ENCODE measurements at regions not wholly inside any gene's neighbourhood (a gene's known extent, or its start where the extent isn't known, plus 50 kb on each side); places are given as distances from the start of the nearest gene placed in this dataset.

DNA sequence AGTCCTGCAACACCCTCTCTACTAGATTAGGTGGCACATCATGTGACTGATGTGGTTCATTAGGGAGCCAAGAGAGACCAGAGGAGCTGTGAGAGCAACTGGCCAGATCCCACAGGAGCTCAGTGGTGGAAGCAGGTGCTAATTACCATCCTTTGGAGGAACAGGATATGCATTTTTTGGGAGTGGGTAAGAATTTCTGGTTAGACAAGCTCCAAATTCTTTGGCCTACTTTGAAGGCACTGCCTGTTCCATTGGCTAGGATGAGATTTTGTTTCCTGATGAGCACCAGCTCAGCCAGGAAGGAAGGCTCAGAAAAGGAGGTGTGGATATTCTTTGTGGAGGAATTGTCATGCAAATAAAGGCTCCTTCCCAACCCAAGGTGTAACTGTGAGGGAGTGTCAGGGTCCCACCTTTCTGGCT lies 130.3 kb upstream of the BMP2 start:
- H3K36me3 Mint-ChIP-seq, result no peaks in the 10 kb centered on the region
- DNase-seq, result no peak

DNA sequence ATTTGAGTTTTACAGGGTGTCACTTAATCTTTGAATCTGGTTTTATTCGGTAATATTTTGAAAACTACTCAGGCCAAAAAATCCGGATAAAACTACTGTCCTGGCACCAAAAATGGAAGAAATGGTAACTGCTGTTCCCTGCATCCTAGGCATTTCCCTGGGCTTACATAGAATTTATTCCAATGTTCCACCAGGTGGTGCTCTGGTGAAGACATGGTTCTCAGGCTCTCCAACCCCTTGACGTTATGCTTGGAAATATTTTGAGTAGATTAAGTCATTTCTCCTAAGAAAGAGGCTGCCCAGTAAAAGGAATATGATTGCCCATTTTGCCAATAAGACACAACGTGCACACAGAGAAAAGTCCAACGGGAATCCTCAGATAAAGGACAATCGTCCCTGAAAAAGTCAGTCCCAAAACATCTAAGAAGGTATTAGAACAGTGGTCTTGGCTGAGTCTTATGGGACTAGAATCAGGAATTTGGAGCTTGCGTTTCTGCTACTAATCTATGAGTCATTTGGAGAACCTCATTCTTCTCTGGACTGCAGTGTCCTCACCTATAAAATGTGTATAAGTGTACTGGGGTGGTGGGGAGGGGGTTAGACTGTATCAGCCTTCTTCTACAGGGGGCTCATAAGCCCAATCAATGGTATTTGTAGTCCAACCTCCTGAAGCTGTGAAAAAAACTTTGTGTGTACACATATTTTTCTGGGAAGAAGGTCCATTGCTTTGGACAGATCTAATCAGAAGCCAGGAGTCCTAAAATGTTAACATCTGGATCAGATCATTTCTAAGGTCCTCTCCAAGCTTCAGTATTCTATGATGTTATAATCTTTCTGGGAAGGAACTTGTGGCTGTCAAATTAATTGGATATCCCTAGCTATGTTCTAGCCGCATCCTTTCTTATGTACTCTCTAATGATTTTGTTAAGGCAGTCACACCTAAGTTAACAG lies 131.0 kb upstream of the BMP2 start:
- H3K4me3 Mint-ChIP-seq, result no peak overlapping the region
- no peak overlapping the region for H3K27ac Mint-ChIP-seq
- no peaks in the 10 kb centered on the region for H3K27me3 Mint-ChIP-seq
- no peaks in the 10 kb centered on the region for H3K36me3 Mint-ChIP-seq
- no peaks in the 10 kb centered on the region for H3K4me1 Mint-ChIP-seq
- peaks cover 0 to 11% (median 2%) of the 10 kb centered on the region in 7 donors for H3K9me3 Mint-ChIP-seq
- ATAC-seq (ENCODE audit: low read depth in 2 of 2) (no peak), DNase-seq (no peak)

More for the DNA sequence above, 130.3 kb upstream of the BMP2 start:
- no peak for ATAC-seq (ENCODE audit: low read depth in 2 of 2)
- H3K4me1 Mint-ChIP-seq, result no peaks in the 10 kb centered on the region
- no peaks in the 10 kb centered on the region for H3K27me3 Mint-ChIP-seq
- H3K27ac Mint-ChIP-seq, result no peak overlapping the region
- peaks cover 0 to 11% (median 2%) of the 10 kb centered on the region in 7 donors for H3K9me3 Mint-ChIP-seq
- no peak overlapping the region for H3K4me3 Mint-ChIP-seq

DNA sequence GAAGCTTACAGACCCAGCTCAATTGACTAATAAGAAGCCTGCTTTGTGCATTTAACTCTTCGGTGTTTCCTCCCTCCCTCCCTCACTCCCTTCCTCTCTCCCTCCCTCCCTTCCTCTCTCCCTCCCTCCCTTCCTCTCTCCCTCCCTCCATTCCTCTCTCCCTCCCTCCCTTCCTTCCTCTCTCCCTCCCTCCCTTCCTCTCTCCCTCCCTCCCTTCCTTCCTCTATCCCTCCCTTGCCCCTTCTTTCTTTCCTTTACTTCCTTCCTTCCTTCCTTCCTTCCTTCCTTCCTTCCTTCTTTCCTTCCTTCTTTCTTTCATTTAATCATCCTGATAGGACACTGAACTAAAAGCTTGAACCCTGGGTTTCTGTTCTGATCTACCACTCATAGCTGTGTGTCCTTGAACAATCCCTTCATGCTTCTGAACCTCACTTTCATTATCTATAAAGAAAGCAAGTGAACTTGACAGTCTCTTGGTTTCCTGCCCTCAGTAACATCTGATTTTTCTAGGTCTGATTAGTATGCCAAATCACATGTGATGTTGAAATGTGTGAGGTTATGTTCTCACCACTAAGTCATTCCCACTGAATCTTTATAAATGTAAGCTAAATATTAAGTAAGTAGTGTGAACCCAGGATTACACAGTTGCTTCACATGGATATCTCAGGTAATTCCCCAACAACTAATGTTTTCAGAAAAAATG lies 132.3 kb upstream of the BMP2 start:
- Mint-ChIP-seq H3K4me1 (no peaks in the 10 kb centered on the region), H3K27me3 (no peaks in the 10 kb centered on the region), H3K4me3 (no peak overlapping the region), H3K27ac (peak overlapping the region in 1 of 6 donors; percentile 72), H3K9me3 (peaks cover 0 to 11% (median 1%) of the 10 kb centered on the region in 7 donors), H3K36me3 (no peaks in the 10 kb centered on the region)
- DNase-seq (no peak), ATAC-seq (ENCODE audit: low read depth in 2 of 2) (no peak)

DNA sequence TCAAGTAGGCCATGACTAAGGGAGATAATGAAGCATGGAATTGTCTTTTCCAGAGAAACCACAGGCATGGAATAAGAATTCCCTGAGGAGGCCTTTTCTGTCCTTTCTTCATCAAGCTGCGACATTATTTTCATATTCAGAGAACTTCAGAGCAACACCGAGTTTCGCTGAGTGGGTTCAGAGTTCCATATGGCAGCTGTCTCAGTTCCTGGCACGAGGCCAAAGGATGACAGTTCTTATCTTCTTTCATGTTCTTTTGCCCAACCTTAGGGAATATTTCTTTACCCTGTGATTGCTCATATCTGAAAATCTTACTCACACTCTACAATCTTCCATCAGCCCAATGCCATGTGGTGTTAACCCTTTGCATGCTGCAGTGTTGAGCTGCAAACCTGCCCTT lies 135.3 kb upstream of the BMP2 start:
- H3K27ac Mint-ChIP-seq, result no peak overlapping the region
- no peak for DNase-seq
- ATAC-seq (ENCODE audit: low read depth in 2 of 2), result no peak

DNA sequence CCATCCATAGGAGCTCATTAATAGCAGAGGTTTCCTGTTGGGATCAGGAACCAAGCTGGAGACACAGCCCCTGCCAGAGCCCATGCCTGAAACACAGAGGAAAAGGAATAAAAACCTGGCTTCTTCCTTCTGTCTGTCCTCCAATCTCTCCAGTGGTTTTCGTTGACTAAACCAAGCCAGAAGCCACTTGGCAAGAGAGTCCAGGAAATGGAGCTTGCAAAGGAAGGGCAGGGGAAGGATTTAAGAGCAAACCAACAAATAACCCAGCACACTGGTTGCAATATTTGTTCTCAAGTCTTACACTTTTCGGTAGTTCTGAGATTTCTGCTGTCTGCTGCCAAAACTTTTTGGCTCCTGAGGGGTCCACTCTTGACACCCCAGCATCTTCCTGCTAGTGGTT lies 137.0 kb upstream of the BMP2 start:
- H3K9me3 Mint-ChIP-seq, result peaks cover 0 to 7% (median 2%) of the 10 kb centered on the region in 7 donors
- H3K4me3 Mint-ChIP-seq, result no peak overlapping the region
- ATAC-seq (ENCODE audit: low read depth in 2 of 2), result no peak
- H3K36me3 Mint-ChIP-seq, result no peaks in the 10 kb centered on the region
- no peak overlapping the region for H3K27ac Mint-ChIP-seq
- H3K4me1 Mint-ChIP-seq, result no peaks in the 10 kb centered on the region
- DNase-seq, result no peak
- no peaks in the 10 kb centered on the region for H3K27me3 Mint-ChIP-seq

More for the DNA sequence above, 135.3 kb upstream of the BMP2 start:
- Mint-ChIP-seq H3K4me3 (no peak overlapping the region), H3K36me3 (no peaks in the 10 kb centered on the region), H3K4me1 (no peaks in the 10 kb centered on the region), H3K9me3 (peaks cover 0 to 5% (median 0%) of the 10 kb centered on the region in 7 donors), H3K27me3 (no peaks in the 10 kb centered on the region)

DNA sequence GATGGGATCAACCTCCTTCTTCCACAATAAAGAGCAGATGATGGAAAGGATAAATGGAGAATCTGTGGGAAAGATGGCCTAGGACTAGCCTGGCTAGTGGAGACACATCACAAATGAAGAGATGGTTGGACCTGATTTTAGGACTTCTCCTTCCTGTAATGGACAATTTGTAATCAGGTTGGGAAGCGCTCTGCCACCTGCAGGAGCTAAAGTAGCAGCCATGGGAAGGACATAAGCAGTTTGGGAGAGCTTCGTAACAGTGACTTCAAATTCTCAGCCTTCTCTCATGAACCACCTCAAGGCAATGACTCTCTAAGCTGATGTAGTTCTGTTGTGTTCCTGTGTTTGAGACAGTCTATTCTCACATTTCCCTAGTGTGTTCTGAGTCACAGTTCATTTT lies 137.9 kb upstream of the BMP2 start:
- H3K27ac Mint-ChIP-seq, result no peak overlapping the region
- ATAC-seq (ENCODE audit: low read depth in 2 of 2) (no peak), DNase-seq (no peak)
- H3K4me1 Mint-ChIP-seq, result no peaks in the 10 kb centered on the region
- peaks cover 0 to 9% (median 0%) of the 10 kb centered on the region in 7 donors for H3K9me3 Mint-ChIP-seq
- H3K27me3 Mint-ChIP-seq, result no peaks in the 10 kb centered on the region
- no peak overlapping the region for H3K4me3 Mint-ChIP-seq
- no peaks in the 10 kb centered on the region for H3K36me3 Mint-ChIP-seq

DNA sequence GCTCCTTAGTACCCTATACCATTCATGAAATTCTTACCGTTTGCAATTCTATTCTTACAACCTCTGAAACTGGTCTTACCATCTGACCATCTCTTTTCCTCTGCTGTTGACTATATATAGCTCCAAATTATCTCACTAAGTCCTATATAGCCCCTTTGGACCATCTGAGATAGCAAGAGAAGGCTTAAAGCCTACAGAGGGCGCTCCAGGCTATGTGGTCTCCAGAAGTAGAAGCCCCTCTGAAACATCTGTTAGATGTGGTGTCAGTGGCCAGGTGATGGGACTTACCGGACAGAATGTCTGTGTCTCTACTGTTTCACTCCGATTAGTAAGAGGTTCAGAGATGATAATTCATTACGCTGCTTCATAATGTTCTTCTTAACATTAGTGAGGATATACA lies 140.7 kb upstream of the BMP2 start:
- DNase-seq (no peak), ATAC-seq (ENCODE audit: low read depth in 2 of 2) (no peak)
- H3K4me1 Mint-ChIP-seq, result no peaks in the 10 kb centered on the region
- H3K4me3 Mint-ChIP-seq, result no peak overlapping the region
- H3K36me3 Mint-ChIP-seq, result no peaks in the 10 kb centered on the region
- H3K27me3 Mint-ChIP-seq, result no peaks in the 10 kb centered on the region
- H3K27ac Mint-ChIP-seq, result no peak overlapping the region
- peaks cover 0 to 9% (median 0%) of the 10 kb centered on the region in 7 donors for H3K9me3 Mint-ChIP-seq

DNA sequence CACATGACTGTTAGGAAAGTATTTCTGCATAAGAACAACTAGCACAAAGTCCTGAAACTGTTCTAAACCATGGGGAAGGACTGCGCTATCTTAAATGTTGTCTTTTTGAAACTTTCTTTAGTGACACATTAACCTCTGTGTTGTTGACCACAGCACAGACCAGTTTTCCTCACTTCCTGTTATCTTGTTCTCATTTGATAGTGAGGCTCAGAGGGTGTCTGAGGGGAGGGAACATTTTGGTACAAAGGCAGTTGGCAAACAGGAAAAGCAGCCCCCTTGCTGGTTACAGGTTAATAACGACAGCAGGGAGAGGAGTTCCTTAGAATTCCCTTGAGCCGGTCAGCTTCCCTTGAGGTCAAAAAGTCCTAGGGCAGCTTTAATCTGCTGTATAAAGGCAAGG lies 143.5 kb upstream of the BMP2 start:
- Mint-ChIP-seq H3K4me1 (no peaks in the 10 kb centered on the region), H3K27me3 (no peaks in the 10 kb centered on the region), H3K27ac (no peak overlapping the region), H3K4me3 (peak overlapping the region in 1 of 8 donors; percentile 26), H3K9me3 (peaks cover 0 to 9% (median 0%) of the 10 kb centered on the region in 7 donors), H3K36me3 (no peaks in the 10 kb centered on the region)
- no peak for ATAC-seq (ENCODE audit: low read depth in 2 of 2)
- no peak for DNase-seq

DNA sequence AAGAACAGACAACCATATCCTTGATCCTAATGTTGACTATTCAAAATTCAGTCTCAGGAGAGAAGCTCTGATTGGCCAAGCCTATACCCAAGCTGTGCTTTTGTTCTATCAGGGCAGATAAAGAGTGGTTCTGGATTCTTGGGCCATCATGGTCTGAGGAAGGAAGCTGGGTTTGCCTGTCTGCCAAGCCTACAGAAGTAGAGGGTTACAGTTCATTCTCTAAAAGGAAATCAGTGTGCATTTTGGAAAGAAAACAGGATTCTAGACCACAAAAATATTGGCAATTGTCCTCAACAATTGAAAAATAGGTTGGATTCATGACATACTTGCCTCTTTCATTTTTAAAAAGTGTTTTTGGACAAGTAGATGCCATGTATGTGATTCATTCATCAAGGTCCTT lies 145.4 kb upstream of the BMP2 start:
- no peak overlapping the region for H3K27ac Mint-ChIP-seq
- peaks cover 0 to 9% (median 0%) of the 10 kb centered on the region in 7 donors for H3K9me3 Mint-ChIP-seq
- H3K4me3 Mint-ChIP-seq, result no peak overlapping the region
- DNase-seq (no peak), ATAC-seq (ENCODE audit: low read depth in 2 of 2) (no peak)
- no peaks in the 10 kb centered on the region for H3K27me3 Mint-ChIP-seq
- no peaks in the 10 kb centered on the region for H3K4me1 Mint-ChIP-seq
- no peaks in the 10 kb centered on the region for H3K36me3 Mint-ChIP-seq

DNA sequence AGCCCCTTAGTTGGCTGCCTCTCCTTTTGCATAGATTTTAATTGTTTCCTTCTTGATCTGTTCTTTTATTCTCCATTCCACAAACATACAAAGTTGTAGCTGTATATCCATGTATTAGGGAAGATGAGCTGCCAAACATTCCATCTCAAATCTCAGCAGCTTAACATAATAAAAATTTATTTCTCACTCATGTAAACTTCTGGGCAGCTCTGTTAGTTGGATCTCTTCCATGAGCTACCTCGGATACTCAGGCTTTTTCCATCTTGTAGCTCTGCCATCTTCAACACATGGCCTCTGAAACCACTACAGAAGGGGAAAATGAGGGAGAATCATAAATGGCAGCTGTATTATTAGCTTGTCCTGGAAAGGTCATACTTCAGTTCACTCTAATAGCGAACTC lies 149.4 kb upstream of the BMP2 start:
- peaks cover 0 to 3% (median 0%) of the 10 kb centered on the region in 7 donors for H3K9me3 Mint-ChIP-seq
- no peaks in the 10 kb centered on the region for H3K27me3 Mint-ChIP-seq
- H3K27ac Mint-ChIP-seq, result no peak overlapping the region
- H3K36me3 Mint-ChIP-seq, result no peaks in the 10 kb centered on the region
- no peak for DNase-seq
- no peaks in the 10 kb centered on the region for H3K4me1 Mint-ChIP-seq
- ATAC-seq (ENCODE audit: low read depth in 2 of 2), result no peak
- no peak overlapping the region for H3K4me3 Mint-ChIP-seq

DNA sequence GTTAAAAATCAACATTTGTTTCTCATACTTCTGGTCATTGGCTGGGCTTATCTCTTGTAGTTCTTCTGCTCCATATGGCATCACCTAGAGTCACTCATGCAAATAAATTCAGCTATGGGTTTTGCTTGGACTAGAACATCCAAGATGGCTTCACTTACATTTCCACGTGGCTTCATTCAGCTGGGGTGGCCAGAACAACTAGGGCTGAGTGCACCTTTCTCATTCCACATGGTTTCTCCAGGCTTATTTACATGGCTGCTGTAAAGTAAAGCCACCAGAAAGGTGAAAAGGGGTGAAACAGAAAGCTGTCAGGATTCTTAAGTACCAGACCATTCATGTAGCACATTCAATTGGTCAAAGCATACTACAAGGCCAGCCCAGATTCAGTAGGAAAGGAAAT lies 151.1 kb upstream of the BMP2 start:
- H3K27me3 Mint-ChIP-seq, result peaks cover 0 to 6% (median 0%) of the 10 kb centered on the region in 3 donors

DNA sequence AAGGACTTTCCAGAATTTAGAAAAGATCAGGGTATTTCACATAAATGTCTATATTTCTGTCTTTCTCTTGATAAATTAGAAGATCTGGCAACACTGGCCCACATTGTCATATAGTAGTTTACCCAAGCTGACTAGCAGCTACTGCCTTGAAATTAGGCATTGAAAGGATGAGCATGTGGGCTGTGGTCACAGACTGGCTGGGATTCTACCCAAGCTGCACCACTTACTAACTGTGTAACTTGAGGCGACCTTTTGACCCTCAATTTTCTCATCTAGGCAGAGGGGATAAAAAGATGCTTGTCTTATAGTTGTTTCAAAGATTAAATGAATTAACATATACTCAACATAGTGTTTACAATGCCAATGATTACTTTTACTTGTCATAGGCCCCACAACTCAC lies 152.7 kb upstream of the BMP2 start:
- no peaks in the 10 kb centered on the region for H3K4me1 Mint-ChIP-seq
- H3K36me3 Mint-ChIP-seq, result no peaks in the 10 kb centered on the region
- H3K27me3 Mint-ChIP-seq, result peaks cover 0 to 6% (median 0%) of the 10 kb centered on the region in 3 donors
- no peak for ATAC-seq (ENCODE audit: low read depth in 2 of 2)
- H3K27ac Mint-ChIP-seq, result no peak overlapping the region
- peaks cover 0 to 4% (median 1%) of the 10 kb centered on the region in 7 donors for H3K9me3 Mint-ChIP-seq
- H3K4me3 Mint-ChIP-seq, result no peak overlapping the region
- no peak for DNase-seq

More for the DNA sequence above, 151.1 kb upstream of the BMP2 start:
- H3K4me1 Mint-ChIP-seq, result no peaks in the 10 kb centered on the region
- no peak for DNase-seq
- no peak overlapping the region for H3K27ac Mint-ChIP-seq
- H3K36me3 Mint-ChIP-seq, result no peaks in the 10 kb centered on the region
- no peak overlapping the region for H3K4me3 Mint-ChIP-seq
- H3K9me3 Mint-ChIP-seq, result peaks cover 0 to 4% (median 1%) of the 10 kb centered on the region in 7 donors
- no peak for ATAC-seq (ENCODE audit: low read depth in 2 of 2)

DNA sequence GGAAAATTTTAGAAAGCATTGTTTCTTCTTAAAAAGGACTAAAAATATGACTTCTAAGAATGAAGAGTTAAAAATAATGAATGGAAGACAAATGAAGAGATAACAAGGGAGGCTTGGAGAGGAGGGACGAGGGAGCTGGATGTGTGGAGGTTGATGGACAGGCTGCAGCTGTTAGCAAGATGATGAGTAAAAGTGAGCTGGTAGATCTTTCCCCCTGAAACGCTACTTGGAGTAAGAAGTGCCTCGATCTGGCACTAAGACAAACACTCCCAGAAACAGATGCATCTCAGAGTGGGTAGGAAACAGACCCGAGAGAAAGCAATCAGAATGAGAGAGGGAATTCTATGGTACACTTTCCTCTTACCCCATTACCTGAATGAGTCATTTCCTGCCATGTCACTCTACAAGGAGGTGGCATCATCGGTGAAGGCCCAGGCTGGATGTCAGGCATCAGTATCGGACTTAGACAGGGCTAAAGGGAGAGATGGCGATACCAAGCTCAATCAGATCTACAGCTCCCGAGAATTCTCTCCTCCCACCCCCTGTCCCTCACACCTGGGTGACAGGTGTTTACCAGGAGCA lies 154.1 kb upstream of the BMP2 start:
- Mint-ChIP-seq H3K4me3 (no peak overlapping the region), H3K27ac (peak overlapping the region in 1 of 6 donors; percentile 52), H3K36me3 (no peaks in the 10 kb centered on the region), H3K4me1 (no peaks in the 10 kb centered on the region), H3K9me3 (peaks cover 0 to 4% (median 1%) of the 10 kb centered on the region in 7 donors), H3K27me3 (peaks cover 0 to 6% (median 0%) of the 10 kb centered on the region in 3 donors)
- ATAC-seq (ENCODE audit: low read depth in 2 of 2) (no peak), DNase-seq (no peak)
